Neuronal stem cell (in vitro differentiated cells): ENCODE measurements at regions not wholly inside any gene's neighbourhood (a gene's known extent, or its start where the extent isn't known, plus 50 kb on each side); places are given as distances from the start of the nearest gene placed in this dataset.

ENCODE experiments used
- DNase-seq: peaks from one replicate; pipeline ENCODE4 v3.0.0-alpha.2; 2013; ENCODE audit warnings: low spot score
- H2AFZ ChIP-seq: one replicate; pipeline ENCODE4 v1.6.1; 2013; ENCODE audit warnings: mild to moderate bottlenecking, low read length, inconsistent platforms
- H2AK5ac ChIP-seq: 2 replicates; pipeline ENCODE4 v1.6.1; 2013; ENCODE audit warnings: low read depth, mild to moderate bottlenecking, inconsistent platforms, low read length, moderate library complexity, mixed read lengths
- H2BK120ac ChIP-seq: 2 replicates; pipeline ENCODE4 v1.6.1; 2013; ENCODE audit warnings: low read depth, mild to moderate bottlenecking, inconsistent platforms, low read length, moderate library complexity, mixed read lengths
- H2BK12ac ChIP-seq: one replicate; pipeline ENCODE4 v1.6.1; 2013; ENCODE audit warnings: low read length, inconsistent platforms
- H2BK15ac ChIP-seq: 2 replicates; pipeline ENCODE4 v1.6.1; 2013; ENCODE audit warnings: mild to moderate bottlenecking, low read length, inconsistent platforms, mixed read lengths
- H2BK5ac ChIP-seq: one replicate; pipeline ENCODE4 v1.6.1; 2013; ENCODE audit warnings: inconsistent platforms, mild to moderate bottlenecking, low read length, moderate library complexity
- H3K14ac ChIP-seq: one replicate; pipeline ENCODE4 v1.6.1; 2013; ENCODE audit warnings: low read length, inconsistent platforms
- H3K18ac ChIP-seq: 2 replicates; pipeline ENCODE4 v1.6.1; 2013; ENCODE audit warnings: low read length, inconsistent platforms
- H3K23ac ChIP-seq: 2 replicates; pipeline ENCODE4 v1.6.1; 2013; ENCODE audit warnings: low read depth, mild to moderate bottlenecking, mixed read lengths, low read length, inconsistent platforms; ENCODE audit not compliant: poor library complexity
- H3K27ac ChIP-seq: replicated peaks from 3 replicates; pipeline ENCODE4 v1.5.1; 2013; ENCODE audit warnings: low read length, inconsistent platforms
- H3K27me3 ChIP-seq, 3 experiments: 2 replicates each; pipeline ENCODE4 v1.6.1; 2013; ENCODE audit warnings: low read length in 3 of 3, mild to moderate bottlenecking in 2 of 3, inconsistent platforms in 1 of 3, low read depth in 1 of 3, mixed read lengths in 1 of 3, moderate library complexity in 1 of 3; ENCODE audit not compliant: control insufficient read depth in 3 of 3, insufficient read depth in 3 of 3
- H3K36me3 ChIP-seq, 2 donors: replicated peaks in 1 of 2; 2 replicates each; pipeline ENCODE4 v1.6.1; 2013; ENCODE audit warnings: low read length in 2 of 2; ENCODE audit not compliant: control insufficient read depth in 2 of 2, insufficient read depth in 2 of 2
- H3K4ac ChIP-seq: 2 replicates; pipeline ENCODE4 v1.6.1; 2013; ENCODE audit warnings: inconsistent platforms, mild to moderate bottlenecking, low read length, moderate library complexity
- H3K4me1 ChIP-seq, 2 donors: 1 replicate in 1 of 2; 2 replicates in 1 of 2; pipeline ENCODE4 v1.6.1; 2013; ENCODE audit warnings: low read length in 2 of 2, low read depth in 1 of 2; ENCODE audit not compliant: control insufficient read depth in 2 of 2, insufficient read depth in 1 of 2
- H3K4me2 ChIP-seq: one replicate; pipeline ENCODE4 v1.6.1; 2013; ENCODE audit warnings: mild to moderate bottlenecking, low read length, inconsistent platforms; ENCODE audit not compliant: insufficient read depth, poor library complexity, severe bottlenecking
- H3K4me3 ChIP-seq, 2 donors: 2 replicates each; pipeline ENCODE4 v1.5.1; 2013; ENCODE audit warnings: low read length in 2 of 2, mild to moderate bottlenecking in 2 of 2, inconsistent platforms in 1 of 2, moderate library complexity in 1 of 2
- H3K79me1 ChIP-seq: one replicate; pipeline ENCODE4 v1.6.1; 2013; ENCODE audit warnings: low read depth, mild to moderate bottlenecking, inconsistent platforms, low read length, moderate library complexity
- H3K9ac ChIP-seq: one replicate; pipeline ENCODE4 v1.6.1; 2013; ENCODE audit warnings: mild to moderate bottlenecking, low read depth, low read length, inconsistent platforms; ENCODE audit not compliant: poor library complexity
- H3K9me3 ChIP-seq, 2 donors: replicated peaks in 1 of 2; 2 replicates each; pipeline versions ENCODE3 to v1.6.1; 2013; ENCODE audit warnings: low read length in 2 of 2, mild to moderate bottlenecking in 2 of 2, inconsistent platforms in 1 of 2, low read depth in 1 of 2, mixed read lengths in 1 of 2, moderate library complexity in 1 of 2; ENCODE audit not compliant: control insufficient read depth in 2 of 2, insufficient read depth in 1 of 2
- H4K8ac ChIP-seq: one replicate; pipeline ENCODE4 v1.6.1; 2013; ENCODE audit warnings: low read depth, mild to moderate bottlenecking, inconsistent platforms, low read length, moderate library complexity
- H4K91ac ChIP-seq: one replicate; pipeline ENCODE4 v1.6.1; 2013; ENCODE audit warnings: low read length, low read depth, mild to moderate bottlenecking, inconsistent platforms; ENCODE audit not compliant: poor library complexity
- WGBS, 2 donors: extraction: QIAGEN DNeasy Blood & Tissue Kit; methylation state at CpG; one replicate each; pipeline ENCODE4 v1.1.7; 2013; ENCODE audit warnings: missing lambda C conversion rate in 2 of 2, mixed read lengths in 1 of 2; ENCODE audit not compliant: insufficient read length in 2 of 2, insufficient replicate concordance in 1 of 2; ENCODE audit errors: extremely low coverage in 2 of 2; 5-methylcytosine and 5-hydroxymethylcytosine counted together

DNA sequence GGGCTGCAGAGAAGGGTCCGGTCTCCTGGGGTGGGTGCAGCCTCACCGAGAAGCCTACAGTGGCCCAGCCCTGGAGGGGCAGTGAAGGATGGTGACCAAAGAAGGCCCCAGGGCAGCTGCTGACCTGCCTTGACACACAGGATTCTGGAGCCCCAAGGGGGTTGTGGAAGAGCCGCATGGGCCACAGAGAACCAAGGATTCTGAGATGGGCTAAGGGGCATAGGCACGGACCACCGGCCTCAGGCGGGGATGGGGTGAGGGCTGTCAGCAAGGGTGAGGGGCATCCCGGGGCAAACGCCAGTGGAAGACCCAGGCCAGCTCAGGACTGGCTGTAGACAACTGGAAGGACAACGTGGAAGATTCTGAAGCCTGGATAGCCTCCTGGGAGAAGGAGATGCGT is 151.6 kb downstream of the TEX29 start:
- DNase-seq, result no peak
- no peak overlapping the region for H4K8ac ChIP-seq
- H2BK5ac ChIP-seq, result no peak overlapping the region
- peak overlapping the region; percentile 11 for H3K14ac ChIP-seq
- no peak overlapping the region for H4K91ac ChIP-seq
- H3K9ac ChIP-seq, result no peak overlapping the region
- H3K27ac ChIP-seq, result no peak overlapping the region
- no peak overlapping the region for H3K4ac ChIP-seq
- no peaks in the 10 kb centered on the region for H3K4me1 ChIP-seq
- no peak overlapping the region for H2AFZ ChIP-seq
- H3K4me3 ChIP-seq, result no peak overlapping the region
- H2AK5ac ChIP-seq, result no peak overlapping the region
- no peak overlapping the region for H3K4me2 ChIP-seq
- no peak overlapping the region for H3K18ac ChIP-seq
- H3K23ac ChIP-seq, result no peak overlapping the region
- no peak overlapping the region for H2BK120ac ChIP-seq
- no peak overlapping the region for H2BK15ac ChIP-seq
- H3K9me3 ChIP-seq, result no peaks in the 10 kb centered on the region
- peaks cover 1% of the 10 kb centered on the region for H3K79me1 ChIP-seq
- no peaks in the 10 kb centered on the region for H3K36me3 ChIP-seq
- H2BK12ac ChIP-seq, result no peak overlapping the region
- no CpG with 5 or more reads among the region's 10 CpGs for WGBS, 2 donors
- H3K27me3 ChIP-seq, result peaks cover 0 to 18% (median 0%) of the 10 kb centered on the region in 3 experiments

GRCh38 chr13:111472559-111473460 is 152.4 kb downstream of the TEX29 start:
- Histone ChIP-seq H3K27ac (no peak overlapping the region), H4K8ac (no peak overlapping the region)
- no CpG with 5 or more reads among the region's 19 CpGs for WGBS, 2 donors

DNA sequence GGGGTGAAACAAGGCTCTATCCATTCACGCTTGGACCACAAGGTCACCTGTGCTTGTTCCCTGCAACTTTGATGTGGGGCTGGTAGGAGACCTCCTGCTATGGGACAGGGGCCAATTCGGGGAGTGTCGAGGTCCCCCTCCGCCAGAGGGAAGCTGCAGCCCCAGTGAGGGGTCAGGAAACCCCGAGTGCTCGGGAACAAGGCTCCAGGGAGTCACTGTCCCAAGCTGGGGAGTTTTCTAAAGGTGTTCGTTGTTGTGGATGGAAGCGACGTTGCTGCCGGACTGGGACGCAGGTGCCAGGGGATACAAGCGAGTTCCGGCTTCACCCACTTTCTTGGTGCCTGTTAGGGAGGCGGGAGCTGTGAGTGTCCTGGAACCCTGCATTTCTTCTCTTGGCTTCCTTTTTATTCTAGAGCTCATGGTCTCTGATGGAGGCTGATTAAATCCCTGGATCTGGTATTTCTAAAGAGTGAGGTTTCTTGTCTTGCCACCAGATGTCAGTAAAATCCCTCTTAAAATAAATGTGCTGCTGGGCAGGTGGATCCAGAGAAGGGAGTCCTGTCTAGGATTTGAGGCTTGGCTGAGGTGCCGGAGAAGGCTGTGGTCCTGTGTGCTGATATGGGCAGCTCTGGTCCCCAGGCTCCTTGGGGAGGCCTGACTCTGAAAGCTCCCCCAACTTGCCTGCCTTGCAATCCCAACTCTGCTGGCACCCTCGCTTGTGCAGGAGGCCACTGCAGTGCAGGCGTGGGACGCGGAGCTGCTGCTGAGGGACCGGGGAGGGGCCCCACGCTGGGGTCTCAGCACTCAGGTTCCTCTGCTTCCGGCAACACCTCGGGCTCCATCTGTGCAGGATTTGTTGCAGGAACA is 153.9 kb downstream of the TEX29 start:
- Histone ChIP-seq H3K36me3 (no peaks in the 10 kb centered on the region), H2BK15ac (peak overlapping the region; percentile 35), H3K14ac (peak overlapping the region; percentile 25), H2BK120ac (no peak overlapping the region), H3K4me1 (no peaks in the 10 kb centered on the region), H3K4me2 (no peak overlapping the region), H2BK12ac (peak overlapping the region; percentile 99), H3K18ac (peak overlapping the region; percentile 62), H3K4ac (no peak overlapping the region), H3K9me3 (no peaks in the 10 kb centered on the region), H3K27ac (no peak overlapping the region), H2AFZ (no peak overlapping the region), H3K4me3 (no peak overlapping the region), H4K91ac (no peak overlapping the region), H3K9ac (no peak overlapping the region), H3K23ac (no peak overlapping the region), H4K8ac (no peak overlapping the region), H2BK5ac (no peak overlapping the region), H2AK5ac (peak overlapping the region; percentile 53), H3K79me1 (no peaks in the 10 kb centered on the region), H3K27me3 (peaks cover 0 to 18% (median 0%) of the 10 kb centered on the region in 3 experiments)
- no CpG with 5 or more reads among the region's 23 CpGs for WGBS, 2 donors
- peak; percentile 54 for DNase-seq

More at GRCh38 chr13:111472559-111473460, 152.4 kb downstream of the TEX29 start:
- Histone ChIP-seq H2BK5ac (no peak overlapping the region), H3K36me3 (no peaks in the 10 kb centered on the region), H2BK120ac (no peak overlapping the region), H2BK15ac (peak overlapping the region; percentile 22), H3K4me3 (no peak overlapping the region), H3K27me3 (peaks cover 0 to 18% (median 0%) of the 10 kb centered on the region in 3 experiments), H3K9ac (peak overlapping the region; percentile 13), H4K91ac (peak overlapping the region; percentile 39), H3K4me1 (no peaks in the 10 kb centered on the region), H2AK5ac (peak overlapping the region; percentile 22), H3K4me2 (no peak overlapping the region), H2AFZ (no peak overlapping the region), H3K23ac (no peak overlapping the region), H3K4ac (no peak overlapping the region), H3K9me3 (no peaks in the 10 kb centered on the region), H2BK12ac (no peak overlapping the region), H3K14ac (peak overlapping the region; percentile 78), H3K79me1 (no peaks in the 10 kb centered on the region), H3K18ac (peak overlapping the region; percentile 61)
- no peak for DNase-seq

GRCh38 chr13:111475488-111475887 is 155.0 kb downstream of the TEX29 start:
- no peak for DNase-seq
- Histone ChIP-seq H3K27me3 (peaks cover 0 to 18% (median 0%) of the 10 kb centered on the region in 3 experiments), H2AFZ (no peak overlapping the region), H3K14ac (no peak overlapping the region), H3K9me3 (no peaks in the 10 kb centered on the region), H2AK5ac (no peak overlapping the region), H3K79me1 (no peaks in the 10 kb centered on the region), H3K4ac (no peak overlapping the region), H4K8ac (no peak overlapping the region), H2BK15ac (no peak overlapping the region), H3K27ac (no peak overlapping the region), H2BK5ac (no peak overlapping the region), H2BK12ac (no peak overlapping the region), H2BK120ac (no peak overlapping the region), H3K23ac (no peak overlapping the region), H3K36me3 (no peaks in the 10 kb centered on the region), H3K4me1 (no peaks in the 10 kb centered on the region), H4K91ac (no peak overlapping the region), H3K18ac (no peak overlapping the region), H3K4me2 (no peak overlapping the region), H3K9ac (no peak overlapping the region), H3K4me3 (peak overlapping the region in 1 of 2 donors; percentile 21)
- WGBS, 2 donors, result no CpG with 5 or more reads among the region's 8 CpGs
